HCT116 (cell line): ENCODE measurements at regions not wholly inside any gene's neighbourhood (a gene's known extent, or its start where the extent isn't known, plus 50 kb on each side); places are given as distances from the start of the nearest gene placed in this dataset.

Experiments used
- CEBPB ChIP-seq: IDR thresholded peaks from 2 replicates; pipeline ENCODE4 v1.6.1; 2012; ENCODE audit warnings: low read depth
- EGR1 ChIP-seq: IDR thresholded peaks from 2 replicates; pipeline ENCODE4 v1.6.1; 2012; ENCODE audit warnings: low read depth
- EZH2 ChIP-seq: fragments of 200-600 bp; sonication (generic); IDR thresholded peaks from 2 replicates; pipeline ENCODE4 v1.6.1; 2017; ENCODE audit warnings: antibody characterized with exemption, mixed run types
- FOSL1 ChIP-seq: IDR thresholded peaks from 2 replicates; pipeline ENCODE4 v1.6.1; 2012; ENCODE audit warnings: low read depth
- POLR2A ChIP-seq: IDR thresholded peaks from 2 replicates; pipeline ENCODE4 v1.7.0; 2011; ENCODE audit warnings: borderline replicate concordance; ENCODE audit not compliant: insufficient read depth, insufficient read length; ENCODE audit errors: extremely low read depth
- POLR2AphosphoS5 ChIP-seq: IDR thresholded peaks from 2 replicates; pipeline ENCODE4 v1.6.1; 2011; ENCODE audit warnings: mild to moderate bottlenecking, low read depth, low read length, moderate library complexity
- RAD21 ChIP-seq: IDR thresholded peaks from 2 replicates; pipeline ENCODE4 v1.6.1; 2012; ENCODE audit warnings: low read depth, mild to moderate bottlenecking
- SIN3A ChIP-seq: IDR thresholded peaks from 2 replicates; pipeline ENCODE4 v1.6.1; 2012; ENCODE audit warnings: low read depth
- TCF7L2 ChIP-seq: IDR thresholded peaks from 2 replicates; pipeline ENCODE4 v1.7.0; 2011; ENCODE audit warnings: borderline replicate concordance, inconsistent platforms; ENCODE audit not compliant: insufficient read depth, insufficient read length; ENCODE audit errors: extremely low read depth
- YY1 ChIP-seq: IDR thresholded peaks from 2 replicates; pipeline ENCODE4 v1.6.1; 2011; ENCODE audit warnings: low read length, low read depth, moderate library complexity, mild to moderate bottlenecking; ENCODE audit not compliant: insufficient replicate concordance; ENCODE audit errors: extremely low read depth
- ZNF274 ChIP-seq: fragments of 200-500 bp; sonication (Bioruptor generic); IDR thresholded peaks from 2 replicates; pipeline ENCODE4 v1.6.1; 2014; ENCODE audit warnings: mild to moderate bottlenecking, low read depth, low read length, inconsistent platforms
- TF ChIP-seq, protein P1 (sequence below), 3 experiments: fragments of 200-600 bp in 1 of 3; sonication (generic) in 1 of 3; IDR thresholded peaks in 2 of 3; conservative IDR thresholded peaks in 1 of 3; 2 replicates each; pipeline ENCODE4 v1.5.1; 2012 to 2017; ENCODE audit warnings: low read depth in 2 of 3, low read length in 2 of 3, antibody characterized with exemption in 1 of 3, borderline replicate concordance in 1 of 3, control low read depth in 1 of 3, mild to moderate bottlenecking in 1 of 3, mixed read lengths in 1 of 3, mixed run types in 1 of 3, moderate library complexity in 1 of 3; ENCODE audit not compliant: insufficient read depth in 1 of 3
- TF ChIP-seq, protein P2 (sequence below): IDR thresholded peaks from 2 replicates; pipeline ENCODE4 v1.6.1; 2012; ENCODE audit warnings: low read depth
- TF ChIP-seq, protein P3 (sequence below): IDR thresholded peaks from 2 replicates; pipeline ENCODE4 v1.6.1; 2012

DNA sequence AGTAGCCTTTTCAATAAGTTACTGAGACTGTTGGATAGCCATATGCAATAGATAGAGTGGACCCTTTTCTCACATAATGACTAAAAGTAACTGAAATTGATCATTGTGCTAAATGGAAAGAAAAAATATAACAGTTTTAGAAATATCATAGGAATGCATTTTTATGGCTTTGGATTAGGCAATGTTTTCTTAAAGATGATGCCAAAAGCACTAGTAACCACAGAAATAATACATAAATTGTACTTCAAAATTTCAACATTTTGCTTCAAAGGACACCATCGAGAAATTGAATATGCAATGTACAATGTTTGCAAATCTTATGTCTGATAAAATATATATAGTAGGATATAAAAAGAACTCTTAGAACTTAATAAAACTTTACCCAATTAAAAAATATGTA is 1267.5 kb upstream of the CDH9 start:
- TF ChIP-seq, protein P1, sequence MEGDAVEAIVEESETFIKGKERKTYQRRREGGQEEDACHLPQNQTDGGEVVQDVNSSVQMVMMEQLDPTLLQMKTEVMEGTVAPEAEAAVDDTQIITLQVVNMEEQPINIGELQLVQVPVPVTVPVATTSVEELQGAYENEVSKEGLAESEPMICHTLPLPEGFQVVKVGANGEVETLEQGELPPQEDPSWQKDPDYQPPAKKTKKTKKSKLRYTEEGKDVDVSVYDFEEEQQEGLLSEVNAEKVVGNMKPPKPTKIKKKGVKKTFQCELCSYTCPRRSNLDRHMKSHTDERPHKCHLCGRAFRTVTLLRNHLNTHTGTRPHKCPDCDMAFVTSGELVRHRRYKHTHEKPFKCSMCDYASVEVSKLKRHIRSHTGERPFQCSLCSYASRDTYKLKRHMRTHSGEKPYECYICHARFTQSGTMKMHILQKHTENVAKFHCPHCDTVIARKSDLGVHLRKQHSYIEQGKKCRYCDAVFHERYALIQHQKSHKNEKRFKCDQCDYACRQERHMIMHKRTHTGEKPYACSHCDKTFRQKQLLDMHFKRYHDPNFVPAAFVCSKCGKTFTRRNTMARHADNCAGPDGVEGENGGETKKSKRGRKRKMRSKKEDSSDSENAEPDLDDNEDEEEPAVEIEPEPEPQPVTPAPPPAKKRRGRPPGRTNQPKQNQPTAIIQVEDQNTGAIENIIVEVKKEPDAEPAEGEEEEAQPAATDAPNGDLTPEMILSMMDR (IDR thresholded peaks at IDR 0.05 in 2 of 3, conservative IDR thresholded peaks at IDR 0.05 in 1 of 3; ENCODE audit: borderline replicate concordance in 1 of 3, insufficient read depth in 1 of 3, low read depth in 2 of 3, low read length in 2 of 3), result no peak
- TF ChIP-seq POLR2A (no peak), POLR2AphosphoS5 (no peak), EGR1 (no peak), CEBPB (no peak), SIN3A (no peak), ZNF274 (no peak), EZH2 (no peak), YY1 (no peak), RAD21 (no peak), FOSL1 (no peak), TCF7L2 (no peak)
- TF ChIP-seq, protein P2, sequence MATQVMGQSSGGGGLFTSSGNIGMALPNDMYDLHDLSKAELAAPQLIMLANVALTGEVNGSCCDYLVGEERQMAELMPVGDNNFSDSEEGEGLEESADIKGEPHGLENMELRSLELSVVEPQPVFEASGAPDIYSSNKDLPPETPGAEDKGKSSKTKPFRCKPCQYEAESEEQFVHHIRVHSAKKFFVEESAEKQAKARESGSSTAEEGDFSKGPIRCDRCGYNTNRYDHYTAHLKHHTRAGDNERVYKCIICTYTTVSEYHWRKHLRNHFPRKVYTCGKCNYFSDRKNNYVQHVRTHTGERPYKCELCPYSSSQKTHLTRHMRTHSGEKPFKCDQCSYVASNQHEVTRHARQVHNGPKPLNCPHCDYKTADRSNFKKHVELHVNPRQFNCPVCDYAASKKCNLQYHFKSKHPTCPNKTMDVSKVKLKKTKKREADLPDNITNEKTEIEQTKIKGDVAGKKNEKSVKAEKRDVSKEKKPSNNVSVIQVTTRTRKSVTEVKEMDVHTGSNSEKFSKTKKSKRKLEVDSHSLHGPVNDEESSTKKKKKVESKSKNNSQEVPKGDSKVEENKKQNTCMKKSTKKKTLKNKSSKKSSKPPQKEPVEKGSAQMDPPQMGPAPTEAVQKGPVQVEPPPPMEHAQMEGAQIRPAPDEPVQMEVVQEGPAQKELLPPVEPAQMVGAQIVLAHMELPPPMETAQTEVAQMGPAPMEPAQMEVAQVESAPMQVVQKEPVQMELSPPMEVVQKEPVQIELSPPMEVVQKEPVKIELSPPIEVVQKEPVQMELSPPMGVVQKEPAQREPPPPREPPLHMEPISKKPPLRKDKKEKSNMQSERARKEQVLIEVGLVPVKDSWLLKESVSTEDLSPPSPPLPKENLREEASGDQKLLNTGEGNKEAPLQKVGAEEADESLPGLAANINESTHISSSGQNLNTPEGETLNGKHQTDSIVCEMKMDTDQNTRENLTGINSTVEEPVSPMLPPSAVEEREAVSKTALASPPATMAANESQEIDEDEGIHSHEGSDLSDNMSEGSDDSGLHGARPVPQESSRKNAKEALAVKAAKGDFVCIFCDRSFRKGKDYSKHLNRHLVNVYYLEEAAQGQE, result no peak
- TF ChIP-seq, protein P3, sequence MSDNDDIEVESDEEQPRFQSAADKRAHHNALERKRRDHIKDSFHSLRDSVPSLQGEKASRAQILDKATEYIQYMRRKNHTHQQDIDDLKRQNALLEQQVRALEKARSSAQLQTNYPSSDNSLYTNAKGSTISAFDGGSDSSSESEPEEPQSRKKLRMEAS, result no peak
